HG02885 (cell line): ENCODE measurements at regions not wholly inside any gene's neighbourhood (a gene's known extent, or its start where the extent isn't known, plus 50 kb on each side); places are given as distances from the start of the nearest gene placed in this dataset.

Source experiments
- ATAC-seq: cut with Tn5 transposase; IDR thresholded peaks from one replicate; pipeline ENCODE4 v1.9.1; 2021; ENCODE audit warnings: mild to moderate bottlenecking; ENCODE audit not compliant: unreplicated experiment, poor library complexity

DNA sequence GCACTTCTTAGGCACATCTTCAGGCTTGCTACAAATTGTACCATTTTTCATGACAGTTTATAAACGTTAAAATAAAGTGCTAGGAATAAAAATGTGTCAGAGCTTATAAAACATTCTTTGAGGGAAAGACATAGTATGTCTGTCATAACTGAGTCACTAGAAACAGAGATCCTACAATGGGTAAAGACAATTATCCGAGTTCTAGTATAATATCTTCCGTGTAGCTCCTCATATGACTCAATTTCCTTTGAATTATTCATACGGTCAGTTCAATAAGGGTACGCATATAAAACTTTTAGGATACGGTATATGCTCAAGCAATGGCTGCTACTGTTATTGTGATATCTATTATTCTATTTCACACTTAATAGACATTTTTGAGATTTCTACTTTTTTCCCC, 349.1 kb downstream of the PCDH10 start:
- ATAC-seq = no peak

DNA sequence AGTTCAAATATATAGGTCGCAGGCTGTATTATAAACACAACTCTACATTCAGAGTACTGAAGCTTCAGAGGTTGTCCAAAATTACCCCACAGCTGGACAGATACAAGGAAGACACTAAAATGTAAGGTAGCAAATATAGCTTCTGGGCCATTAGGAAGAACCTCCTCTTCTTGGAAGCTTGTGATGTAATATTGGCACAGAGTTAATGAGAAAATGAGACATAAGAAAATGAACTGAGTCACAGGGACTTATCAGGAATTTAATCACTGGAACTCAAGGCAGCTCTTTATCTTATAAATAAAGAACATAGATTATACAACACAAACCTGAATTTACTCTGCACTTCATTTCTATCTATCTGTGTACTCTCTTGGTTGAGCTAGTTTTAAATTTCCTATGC, 344.7 kb downstream of the PCDH10 start:
- no peak for ATAC-seq

- no peak for ATAC-seq
Observed at GRCh38 chr4:133493241-133493640, 344.1 kb downstream of the PCDH10 start.

DNA sequence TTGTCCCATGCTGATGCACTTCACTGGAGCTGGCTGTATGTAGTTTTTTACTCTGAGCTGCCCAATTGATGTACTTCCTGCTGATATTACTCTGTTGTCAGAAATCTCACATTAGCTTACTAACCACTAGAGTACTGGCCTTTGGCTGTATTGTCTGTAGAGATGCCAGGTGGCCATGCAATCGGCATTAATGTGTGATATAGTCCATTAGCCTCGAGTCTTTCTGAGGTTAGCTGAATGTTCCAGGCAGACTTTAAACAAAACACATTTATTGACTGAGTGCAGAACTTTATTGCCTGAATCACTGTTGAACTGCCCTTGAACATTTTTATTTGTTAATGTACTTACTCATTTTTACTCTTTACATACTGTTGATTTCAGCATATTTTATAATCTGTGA, 335.2 kb downstream of the PCDH10 start:
- ATAC-seq = no peak

GRCh38 chr4:133483600-133484246, 334.6 kb downstream of the PCDH10 start:
- ATAC-seq = no peak

- ATAC-seq = no peak
Observed at GRCh38 chr4:133476063-133476462, 327.0 kb downstream of the PCDH10 start.

DNA sequence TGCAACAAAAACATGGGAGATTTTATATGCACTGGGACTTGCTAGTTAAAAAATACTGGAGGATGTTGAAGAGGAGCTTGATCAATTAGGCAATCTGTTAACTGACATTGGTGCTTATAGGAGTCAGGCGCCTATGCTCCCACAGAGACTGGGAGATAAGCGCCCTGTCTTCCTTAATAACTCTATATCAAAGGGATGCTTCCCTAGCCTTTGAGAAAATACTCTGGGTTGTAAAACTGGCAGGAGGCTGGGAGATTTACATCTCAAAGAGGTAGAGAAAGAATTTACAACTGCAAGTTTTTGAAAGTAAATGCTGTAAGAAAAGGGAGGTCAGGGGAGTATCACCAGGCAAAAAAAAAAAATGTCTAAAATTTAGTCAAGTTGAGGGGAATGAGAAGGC, 325.4 kb downstream of the PCDH10 start:
- ATAC-seq = no peak

GRCh38 chr4:133472244-133472643, 323.1 kb downstream of the PCDH10 start:
- no peak for ATAC-seq

DNA sequence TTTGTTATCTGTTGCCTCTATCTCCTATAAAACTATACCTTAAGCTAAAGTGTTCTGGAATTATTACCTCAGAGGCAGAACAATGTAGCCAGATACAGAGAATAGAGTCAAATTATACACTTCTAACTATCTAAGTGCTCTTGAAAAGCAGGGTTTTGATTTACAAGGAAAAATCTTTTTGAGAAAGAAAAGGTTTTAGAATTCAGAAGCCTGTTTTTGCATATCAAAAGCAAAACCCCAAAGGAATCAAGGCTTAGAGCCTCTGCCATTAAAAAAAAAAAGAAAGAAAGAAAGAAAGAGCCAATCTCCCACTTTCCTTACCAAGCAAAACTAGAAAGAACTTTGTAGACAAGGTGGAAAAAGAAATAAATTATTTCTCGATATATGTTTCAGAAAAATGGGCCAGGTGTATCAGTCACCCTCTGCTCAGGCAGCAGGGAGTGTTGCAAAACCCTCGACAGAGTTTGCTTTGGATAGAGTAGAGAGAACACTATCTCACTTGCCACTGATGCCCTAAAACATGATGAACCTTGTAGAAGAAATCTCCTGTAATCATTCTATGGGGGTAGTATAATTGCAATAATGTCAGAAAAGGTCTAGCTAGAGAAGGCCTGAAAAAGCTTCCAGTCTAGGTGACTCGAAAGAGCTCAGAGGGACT, 318.3 kb downstream of the PCDH10 start:
- no peak for ATAC-seq

DNA sequence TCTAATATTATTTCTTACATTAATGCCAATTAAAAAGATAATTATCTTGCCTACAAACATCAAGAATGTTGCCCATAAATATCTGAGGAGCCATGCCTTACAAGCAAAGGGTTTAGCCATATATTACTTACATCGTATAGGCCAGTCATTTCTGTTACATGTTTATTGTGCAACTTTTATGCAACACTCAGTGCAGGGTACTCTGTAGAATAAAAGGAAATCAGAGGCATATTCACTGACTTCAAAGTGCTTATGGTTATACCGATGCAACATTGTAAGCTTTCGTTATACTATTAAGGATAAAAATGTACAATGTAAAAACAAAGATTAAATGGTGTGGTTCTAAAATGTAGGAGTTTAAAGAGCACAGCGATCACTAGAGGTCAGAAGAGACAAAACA, 315.9 kb downstream of the PCDH10 start:
- no peak for ATAC-seq

GRCh38 chr4:133464311-133464710, 315.2 kb downstream of the PCDH10 start:
- ATAC-seq = no peak

DNA sequence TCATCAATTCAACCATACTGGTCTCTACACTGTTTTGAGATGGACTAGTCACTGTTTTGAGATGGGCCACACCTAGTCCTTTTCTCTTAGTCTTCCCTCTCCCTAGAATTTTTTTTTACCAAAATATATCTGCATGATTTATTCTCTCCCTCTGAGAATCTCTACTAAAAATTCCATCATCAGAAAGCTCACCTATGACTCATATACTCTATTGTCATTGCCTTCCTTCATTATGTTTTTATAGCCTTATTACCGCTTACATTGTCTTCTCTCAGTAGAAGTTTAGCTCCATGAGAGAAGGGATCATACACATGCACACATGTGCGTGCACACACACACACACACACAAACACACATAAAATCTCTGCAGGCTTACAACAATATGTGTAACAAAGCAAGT, 303.6 kb downstream of the PCDH10 start:
- no peak for ATAC-seq

- no peak for ATAC-seq
Observed at GRCh38 chr4:133450813-133451212, 301.7 kb downstream of the PCDH10 start.

GRCh38 chr4:133440404-133440803, 291.3 kb downstream of the PCDH10 start:
- no peak for ATAC-seq

GRCh38 chr4:133439830-133440229, 290.7 kb downstream of the PCDH10 start:
- no peak for ATAC-seq

GRCh38 chr4:133424605-133425004, 275.5 kb downstream of the PCDH10 start:
- no peak for ATAC-seq

GRCh38 chr4:133403913-133404312, 254.8 kb downstream of the PCDH10 start:
- ATAC-seq = no peak

DNA sequence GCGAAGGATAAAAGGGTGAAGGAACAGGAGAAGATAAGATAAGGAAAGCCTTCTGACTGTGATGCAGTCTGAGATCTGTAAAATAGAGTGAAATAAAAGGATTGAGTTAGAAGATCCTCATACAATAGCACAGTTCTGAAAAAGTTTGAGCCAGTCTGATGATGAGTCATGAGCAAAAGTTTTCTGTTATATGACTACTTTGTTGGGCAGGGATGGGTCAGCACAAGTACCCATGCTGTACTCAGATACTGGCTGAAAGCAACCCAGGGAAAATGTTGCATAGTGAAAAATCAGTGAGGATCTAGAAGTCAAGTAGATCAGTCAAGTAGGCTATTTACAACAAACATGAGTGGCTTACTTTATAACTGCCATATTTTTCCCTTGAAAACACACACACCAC, 253.5 kb downstream of the PCDH10 start:
- ATAC-seq = no peak

DNA sequence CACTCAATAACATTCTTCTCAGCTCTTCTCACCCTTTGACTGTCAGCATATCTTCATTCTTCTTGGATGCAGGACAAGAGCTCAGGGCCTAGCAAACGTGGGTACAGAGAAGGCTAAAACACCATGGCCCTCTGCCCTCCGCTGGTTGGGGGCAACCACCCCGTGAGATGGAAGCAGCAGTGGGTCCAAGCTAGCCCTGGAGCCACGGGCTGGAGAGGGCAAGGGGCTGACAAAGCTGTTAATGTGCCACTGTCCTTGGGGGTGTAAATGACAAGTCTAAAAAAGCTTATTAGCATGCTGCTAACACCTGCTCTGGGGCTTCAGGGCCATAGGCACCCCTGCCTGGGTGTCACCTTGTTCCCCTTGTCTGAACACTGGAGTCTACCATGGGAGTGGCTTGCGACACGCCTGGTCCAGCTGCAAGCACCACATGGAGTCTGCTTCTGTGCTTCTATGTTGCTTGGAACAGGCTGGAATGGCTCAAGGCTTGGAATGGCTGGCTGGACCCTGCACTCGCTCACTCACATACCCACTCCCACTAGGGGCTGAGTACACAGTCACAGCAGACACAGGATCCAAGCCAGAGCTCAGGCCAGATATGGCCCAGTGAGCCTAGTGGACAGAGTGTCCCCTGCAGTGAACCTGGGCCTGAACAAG, 246.0 kb downstream of the PCDH10 start:
- ATAC-seq = no peak

DNA sequence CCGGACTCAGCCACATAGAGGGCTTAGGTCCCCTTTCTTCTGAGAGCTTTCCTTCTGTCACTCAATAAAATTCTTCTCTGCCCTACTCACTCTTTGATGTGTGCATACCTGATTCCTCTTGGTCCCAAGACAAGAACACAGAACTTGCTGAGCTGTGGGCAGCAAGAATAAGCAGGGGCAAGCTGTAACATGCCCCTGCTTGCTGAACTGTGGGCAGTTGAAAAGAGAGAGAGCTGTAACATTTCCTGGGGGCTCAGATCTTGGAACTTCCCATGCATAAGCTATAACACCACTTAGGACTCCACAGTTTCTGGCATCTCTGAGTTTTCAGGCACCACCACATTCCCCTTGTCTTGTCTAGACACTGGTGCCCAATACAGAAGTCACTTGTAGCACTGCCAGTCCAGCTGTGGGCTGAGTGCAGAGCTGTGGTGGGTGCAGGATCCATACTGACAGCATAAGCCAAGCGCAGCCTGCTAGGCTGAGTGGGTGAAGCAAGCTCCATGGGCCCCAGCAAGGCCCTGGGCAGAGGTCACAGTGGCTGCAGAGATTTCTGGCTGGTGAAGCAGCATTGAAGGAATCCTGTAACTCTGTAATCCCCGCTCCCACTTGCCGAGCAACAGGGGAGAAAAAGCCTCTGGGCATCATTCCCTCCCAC, 241.2 kb downstream of the PCDH10 start:
- no peak for ATAC-seq

- ATAC-seq = no peak
Observed at GRCh38 chr4:133389029-133389428, 239.9 kb downstream of the PCDH10 start.
